Cardiac muscle cell (in vitro differentiated cells and primary cell): ENCODE measurements at regions not wholly inside any gene's neighbourhood (a gene's known extent, or its start where the extent isn't known, plus 50 kb on each side); places are given as distances from the start of the nearest gene placed in this dataset.

ENCODE experiments used
- DNase-seq, 2 donors: peaks; one replicate each; pipeline versions ENCODE4 v3.0.0 to v3.0.0-alpha.2; 2010 to 2017; ENCODE audit warnings: low read depth in 1 of 2, low spot score in 1 of 2
- H3K27ac ChIP-seq: fragments of 200-600 bp; sonication (generic); 2 replicates; pipeline ENCODE4 v1.5.1; 2016
- H3K27me3 ChIP-seq: fragments of 200-600 bp; sonication (generic); 2 replicates; pipeline ENCODE4 v1.6.0; 2016; ENCODE audit warnings: control low read depth
- H3K36me3 ChIP-seq: fragments of 200-600 bp; sonication (generic); 2 replicates; pipeline ENCODE4 v1.5.1; 2016; ENCODE audit warnings: control low read depth
- H3K4me1 ChIP-seq: fragments of 200-600 bp; sonication (generic); 2 replicates; pipeline ENCODE4 v1.8.1; 2017; ENCODE audit warnings: low read depth, mild to moderate bottlenecking, mixed run types
- H3K4me3 ChIP-seq: fragments of 200-600 bp; sonication (generic); 2 replicates; pipeline ENCODE4 v1.5.1; 2016; ENCODE audit warnings: mild to moderate bottlenecking
- H3K9me3 ChIP-seq: fragments of 200-600 bp; sonication (generic); 2 replicates; pipeline ENCODE4 v1.5.1; 2017; ENCODE audit warnings: low read depth, mild to moderate bottlenecking, control low read depth
- TF ChIP-seq, protein P1 (sequence below): IDR thresholded peaks from 2 replicates; pipeline ENCODE4 v1.5.1; 2012; ENCODE audit warnings: low read depth, mild to moderate bottlenecking, low read length

DNA sequence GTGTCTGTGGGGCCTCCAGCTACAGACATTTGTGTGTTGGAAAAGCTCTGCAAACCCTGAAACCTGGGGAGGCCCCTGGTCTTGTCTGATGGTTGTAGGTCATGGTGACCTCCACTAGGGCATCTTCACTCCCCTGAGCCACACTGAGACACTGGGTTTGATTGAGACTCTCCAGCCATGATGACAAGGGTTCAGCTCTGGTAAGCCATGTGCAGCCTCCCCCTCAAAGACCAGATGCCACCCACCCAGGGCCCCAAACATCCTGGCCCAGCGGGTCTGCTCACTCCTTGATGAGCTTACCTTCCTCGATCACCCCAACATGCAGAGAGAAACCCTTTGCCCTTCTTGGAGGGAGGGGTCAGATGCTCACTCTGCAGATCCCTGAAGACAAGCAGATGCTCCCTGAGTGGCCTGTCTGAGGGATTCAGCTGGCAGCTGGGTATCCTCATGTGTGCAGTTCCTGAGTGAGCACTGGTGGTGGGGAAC is 101.6 kb downstream of the METRNL start:
- TF ChIP-seq, protein P1, sequence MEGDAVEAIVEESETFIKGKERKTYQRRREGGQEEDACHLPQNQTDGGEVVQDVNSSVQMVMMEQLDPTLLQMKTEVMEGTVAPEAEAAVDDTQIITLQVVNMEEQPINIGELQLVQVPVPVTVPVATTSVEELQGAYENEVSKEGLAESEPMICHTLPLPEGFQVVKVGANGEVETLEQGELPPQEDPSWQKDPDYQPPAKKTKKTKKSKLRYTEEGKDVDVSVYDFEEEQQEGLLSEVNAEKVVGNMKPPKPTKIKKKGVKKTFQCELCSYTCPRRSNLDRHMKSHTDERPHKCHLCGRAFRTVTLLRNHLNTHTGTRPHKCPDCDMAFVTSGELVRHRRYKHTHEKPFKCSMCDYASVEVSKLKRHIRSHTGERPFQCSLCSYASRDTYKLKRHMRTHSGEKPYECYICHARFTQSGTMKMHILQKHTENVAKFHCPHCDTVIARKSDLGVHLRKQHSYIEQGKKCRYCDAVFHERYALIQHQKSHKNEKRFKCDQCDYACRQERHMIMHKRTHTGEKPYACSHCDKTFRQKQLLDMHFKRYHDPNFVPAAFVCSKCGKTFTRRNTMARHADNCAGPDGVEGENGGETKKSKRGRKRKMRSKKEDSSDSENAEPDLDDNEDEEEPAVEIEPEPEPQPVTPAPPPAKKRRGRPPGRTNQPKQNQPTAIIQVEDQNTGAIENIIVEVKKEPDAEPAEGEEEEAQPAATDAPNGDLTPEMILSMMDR: no peak
- Histone ChIP-seq H3K4me3 (no peak overlapping the region), H3K4me1 (no peaks in the 10 kb centered on the region), H3K27ac (no peak overlapping the region), H3K36me3 (no peaks in the 10 kb centered on the region), H3K9me3 (no peaks in the 10 kb centered on the region), H3K27me3 (no peaks in the 10 kb centered on the region)
- no peak for DNase-seq

DNA sequence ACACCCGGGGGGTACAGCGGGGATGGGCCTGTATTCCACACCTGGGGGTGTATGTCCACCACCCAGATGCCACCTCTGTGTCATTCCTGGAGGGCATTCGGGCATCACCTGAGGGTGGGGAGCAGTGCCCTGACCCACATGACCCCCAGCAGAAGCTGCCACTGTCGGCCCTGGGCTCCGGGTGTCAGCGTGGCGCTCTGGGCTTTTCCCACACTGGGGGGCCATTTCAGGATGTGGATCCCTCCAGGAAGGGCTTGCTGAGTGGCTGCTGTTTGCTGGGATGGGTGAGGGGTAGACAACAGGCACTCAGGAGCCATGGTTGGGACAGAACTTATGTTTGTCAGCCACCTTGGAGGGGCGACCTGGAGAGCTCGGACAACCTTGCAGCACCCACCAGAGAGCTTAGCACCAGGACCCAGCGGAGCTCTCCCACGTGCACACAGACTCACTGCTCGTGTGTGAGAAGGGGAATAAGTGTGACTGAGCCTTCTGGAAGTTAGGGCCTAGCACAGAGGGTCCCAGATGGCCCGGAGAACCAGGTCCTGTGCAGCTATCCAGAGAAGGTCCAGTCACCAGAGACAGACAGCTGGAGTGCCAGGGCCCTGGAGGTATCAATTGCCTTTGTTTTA is 102.7 kb downstream of the METRNL start:
- H3K4me3 ChIP-seq: no peak overlapping the region
- no peak overlapping the region for H3K27ac ChIP-seq
- TF ChIP-seq, protein P1: no peak
- H3K36me3 ChIP-seq: no peaks in the 10 kb centered on the region
- no peaks in the 10 kb centered on the region for H3K4me1 ChIP-seq
- H3K9me3 ChIP-seq: no peaks in the 10 kb centered on the region
- no peak for DNase-seq
- no peaks in the 10 kb centered on the region for H3K27me3 ChIP-seq

DNA sequence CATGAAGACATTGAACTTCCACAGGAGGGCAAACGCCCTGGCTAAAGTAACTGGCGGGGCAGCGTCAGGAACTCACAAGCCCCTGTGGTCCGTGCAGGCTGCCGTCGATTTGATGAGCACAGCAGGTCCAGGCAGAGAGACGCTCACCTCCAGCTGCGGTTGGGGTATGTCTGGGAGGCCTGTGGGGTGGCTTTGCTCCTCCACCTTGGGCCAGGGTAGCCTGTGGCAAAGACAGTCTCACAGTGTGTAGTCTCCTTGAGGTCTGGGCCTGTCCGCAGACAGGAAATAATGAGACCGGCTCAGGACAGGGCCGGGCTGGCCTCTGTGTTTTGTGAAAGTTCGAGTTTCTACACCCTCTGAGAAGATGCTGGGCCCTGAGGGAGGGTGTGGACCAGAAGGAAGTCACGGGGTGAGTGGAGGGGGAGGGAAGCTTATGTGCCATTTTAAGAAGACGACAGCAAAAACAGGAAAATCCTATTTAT is 103.3 kb downstream of the METRNL start:
- no peaks in the 10 kb centered on the region for H3K9me3 ChIP-seq
- no peaks in the 10 kb centered on the region for H3K27me3 ChIP-seq
- H3K4me1 ChIP-seq: no peaks in the 10 kb centered on the region
- H3K27ac ChIP-seq: no peak overlapping the region
- H3K36me3 ChIP-seq: no peaks in the 10 kb centered on the region
- H3K4me3 ChIP-seq: no peak overlapping the region
- no peak for DNase-seq
- TF ChIP-seq, protein P1: no peak

DNA sequence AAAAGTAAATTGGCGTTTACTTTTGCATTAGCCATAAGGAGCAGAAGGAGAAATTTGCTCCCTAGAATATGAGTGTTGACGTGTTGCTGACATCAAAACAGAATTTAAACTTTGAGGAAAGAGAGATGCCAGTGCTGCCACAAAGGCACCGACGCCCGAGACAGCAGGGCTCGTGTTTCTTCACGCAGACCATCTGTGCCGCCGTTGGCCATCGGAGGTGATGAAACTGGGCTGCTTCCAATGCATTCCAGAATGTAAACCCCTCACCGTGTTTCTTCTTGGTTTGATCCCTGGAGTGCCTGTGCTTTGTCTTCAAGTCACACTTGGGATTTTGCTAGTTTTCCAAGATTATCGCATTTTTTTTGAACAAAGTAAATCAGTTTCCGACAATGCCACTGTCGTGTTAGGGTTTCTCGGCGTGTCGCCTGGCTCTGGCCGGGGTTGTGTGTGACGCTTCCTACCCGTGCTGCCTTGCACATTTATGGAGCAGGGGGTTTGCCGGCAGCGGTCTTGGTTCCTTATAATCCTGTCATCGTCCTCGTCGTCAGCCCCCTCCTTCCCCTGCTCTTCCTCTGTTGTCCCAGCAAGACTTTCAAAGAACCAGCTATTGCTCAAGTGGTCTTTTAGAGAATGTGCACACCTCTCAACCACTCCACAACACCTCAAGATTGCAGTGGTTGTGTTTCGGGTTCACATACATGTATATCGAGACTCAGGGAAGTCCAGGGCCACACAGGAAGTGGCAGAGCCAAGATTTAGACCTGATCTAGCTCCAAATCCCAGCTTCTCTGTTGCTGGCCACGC is 103.9 kb downstream of the METRNL start:
- H3K36me3 ChIP-seq: no peaks in the 10 kb centered on the region
- H3K27ac ChIP-seq: no peak overlapping the region
- no peaks in the 10 kb centered on the region for H3K9me3 ChIP-seq
- TF ChIP-seq, protein P1: no peak
- H3K27me3 ChIP-seq: no peaks in the 10 kb centered on the region
- peak in 1 of 2 donors; percentile 29 for DNase-seq
- H3K4me1 ChIP-seq: no peaks in the 10 kb centered on the region
- H3K4me3 ChIP-seq: no peak overlapping the region

DNA sequence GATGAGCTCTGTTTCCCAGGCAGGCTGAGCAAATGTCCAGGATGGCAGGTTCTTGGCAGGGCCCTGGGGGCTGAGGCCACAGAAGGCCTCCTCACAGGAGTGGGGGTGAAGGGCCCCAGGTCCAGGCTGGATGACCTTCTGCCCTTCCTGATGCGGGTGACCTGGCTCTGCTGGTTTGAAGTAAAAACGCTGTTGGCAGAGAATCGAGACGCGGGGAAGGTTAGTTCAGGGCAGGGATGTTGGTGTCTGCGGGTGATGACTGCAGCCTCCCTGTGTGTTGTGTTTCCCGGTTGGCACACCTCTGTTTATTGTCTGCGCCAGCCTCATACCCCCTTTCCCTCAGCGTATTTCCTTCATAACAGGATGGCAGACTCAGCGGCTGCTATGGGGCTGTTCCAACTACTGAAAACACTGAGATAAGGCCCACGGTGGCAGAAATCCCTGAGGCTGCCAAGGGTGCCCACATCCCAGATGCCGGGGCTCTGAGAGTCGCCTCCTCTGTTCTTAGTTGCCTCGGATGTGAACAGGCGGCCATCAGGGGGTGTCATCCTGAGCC is 104.6 kb downstream of the METRNL start:
- H3K27ac ChIP-seq: no peak overlapping the region
- TF ChIP-seq, protein P1: no peak
- no peak for DNase-seq
- no peaks in the 10 kb centered on the region for H3K4me1 ChIP-seq
- no peaks in the 10 kb centered on the region for H3K36me3 ChIP-seq
- H3K27me3 ChIP-seq: no peaks in the 10 kb centered on the region
- no peaks in the 10 kb centered on the region for H3K9me3 ChIP-seq
- no peak overlapping the region for H3K4me3 ChIP-seq
